ENCODE measurements at regions not wholly inside any gene's neighbourhood (a gene's known extent, or its start where the extent isn't known, plus 50 kb on each side); places are given as distances from the start of the nearest gene placed in this dataset.

DNA sequence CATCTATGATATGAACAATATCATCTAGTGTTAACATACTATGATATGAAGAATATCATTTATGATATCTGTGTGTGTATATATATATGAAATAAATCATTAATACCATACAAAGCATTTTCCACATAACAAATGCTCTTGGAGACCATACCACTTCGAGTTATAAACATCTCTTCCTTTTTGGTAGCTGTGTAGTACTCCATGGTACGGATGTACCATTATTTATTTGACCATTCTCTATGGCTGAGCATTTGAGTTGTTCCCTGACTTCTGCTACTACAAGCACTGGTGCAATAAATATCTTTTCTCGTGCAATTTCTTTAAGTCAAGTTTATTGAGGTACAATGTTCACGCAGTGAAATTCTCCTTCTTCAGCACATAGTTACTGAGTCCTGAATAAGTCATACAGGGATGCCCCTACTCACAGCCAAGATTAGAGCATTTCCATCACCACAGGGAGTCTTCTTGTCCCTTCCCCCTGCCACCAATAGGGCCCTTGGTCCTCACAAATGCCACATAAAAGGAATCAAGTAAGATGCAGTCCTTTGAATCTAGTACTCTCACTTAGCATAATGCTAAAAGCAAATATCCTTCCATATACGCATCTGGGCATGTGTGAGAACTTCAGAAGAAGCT is 75.2 kb upstream of the SLC25A48 start:
- no peak for TF ChIP-seq POLR2AphosphoS5 (IDR thresholded peaks at IDR 0.05)
- TF ChIP-seq, protein P1, sequence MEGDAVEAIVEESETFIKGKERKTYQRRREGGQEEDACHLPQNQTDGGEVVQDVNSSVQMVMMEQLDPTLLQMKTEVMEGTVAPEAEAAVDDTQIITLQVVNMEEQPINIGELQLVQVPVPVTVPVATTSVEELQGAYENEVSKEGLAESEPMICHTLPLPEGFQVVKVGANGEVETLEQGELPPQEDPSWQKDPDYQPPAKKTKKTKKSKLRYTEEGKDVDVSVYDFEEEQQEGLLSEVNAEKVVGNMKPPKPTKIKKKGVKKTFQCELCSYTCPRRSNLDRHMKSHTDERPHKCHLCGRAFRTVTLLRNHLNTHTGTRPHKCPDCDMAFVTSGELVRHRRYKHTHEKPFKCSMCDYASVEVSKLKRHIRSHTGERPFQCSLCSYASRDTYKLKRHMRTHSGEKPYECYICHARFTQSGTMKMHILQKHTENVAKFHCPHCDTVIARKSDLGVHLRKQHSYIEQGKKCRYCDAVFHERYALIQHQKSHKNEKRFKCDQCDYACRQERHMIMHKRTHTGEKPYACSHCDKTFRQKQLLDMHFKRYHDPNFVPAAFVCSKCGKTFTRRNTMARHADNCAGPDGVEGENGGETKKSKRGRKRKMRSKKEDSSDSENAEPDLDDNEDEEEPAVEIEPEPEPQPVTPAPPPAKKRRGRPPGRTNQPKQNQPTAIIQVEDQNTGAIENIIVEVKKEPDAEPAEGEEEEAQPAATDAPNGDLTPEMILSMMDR (IDR thresholded peaks at IDR 0.05), result no peak
- no peak for TF ChIP-seq POLR2A (IDR thresholded peaks at IDR 0.05; ENCODE audit: low read depth)
- no peak for TF ChIP-seq EP300 (IDR thresholded peaks at IDR 0.05)
